ENCODE measurements at regions not wholly inside any gene's neighbourhood (a gene's known extent, or its start where the extent isn't known, plus 50 kb on each side); places are given as distances from the start of the nearest gene placed in this dataset.

GRCh38 chr5:8399471-8399870, 530.5 kb downstream of the MTRR start:
- TF ChIP-seq, protein P1, sequence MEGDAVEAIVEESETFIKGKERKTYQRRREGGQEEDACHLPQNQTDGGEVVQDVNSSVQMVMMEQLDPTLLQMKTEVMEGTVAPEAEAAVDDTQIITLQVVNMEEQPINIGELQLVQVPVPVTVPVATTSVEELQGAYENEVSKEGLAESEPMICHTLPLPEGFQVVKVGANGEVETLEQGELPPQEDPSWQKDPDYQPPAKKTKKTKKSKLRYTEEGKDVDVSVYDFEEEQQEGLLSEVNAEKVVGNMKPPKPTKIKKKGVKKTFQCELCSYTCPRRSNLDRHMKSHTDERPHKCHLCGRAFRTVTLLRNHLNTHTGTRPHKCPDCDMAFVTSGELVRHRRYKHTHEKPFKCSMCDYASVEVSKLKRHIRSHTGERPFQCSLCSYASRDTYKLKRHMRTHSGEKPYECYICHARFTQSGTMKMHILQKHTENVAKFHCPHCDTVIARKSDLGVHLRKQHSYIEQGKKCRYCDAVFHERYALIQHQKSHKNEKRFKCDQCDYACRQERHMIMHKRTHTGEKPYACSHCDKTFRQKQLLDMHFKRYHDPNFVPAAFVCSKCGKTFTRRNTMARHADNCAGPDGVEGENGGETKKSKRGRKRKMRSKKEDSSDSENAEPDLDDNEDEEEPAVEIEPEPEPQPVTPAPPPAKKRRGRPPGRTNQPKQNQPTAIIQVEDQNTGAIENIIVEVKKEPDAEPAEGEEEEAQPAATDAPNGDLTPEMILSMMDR (IDR thresholded peaks at IDR 0.05), result no peak
- TF ChIP-seq POLR2A (IDR thresholded peaks at IDR 0.05) (no peak), POLR2AphosphoS5 (IDR thresholded peaks at IDR 0.05; ENCODE audit: insufficient read depth in 1 of 2, low read depth in 1 of 2) (no peak)
